ENCODE measurements at regions not wholly inside any gene's neighbourhood (a gene's known extent, or its start where the extent isn't known, plus 50 kb on each side); places are given as distances from the start of the nearest gene placed in this dataset.

DNA sequence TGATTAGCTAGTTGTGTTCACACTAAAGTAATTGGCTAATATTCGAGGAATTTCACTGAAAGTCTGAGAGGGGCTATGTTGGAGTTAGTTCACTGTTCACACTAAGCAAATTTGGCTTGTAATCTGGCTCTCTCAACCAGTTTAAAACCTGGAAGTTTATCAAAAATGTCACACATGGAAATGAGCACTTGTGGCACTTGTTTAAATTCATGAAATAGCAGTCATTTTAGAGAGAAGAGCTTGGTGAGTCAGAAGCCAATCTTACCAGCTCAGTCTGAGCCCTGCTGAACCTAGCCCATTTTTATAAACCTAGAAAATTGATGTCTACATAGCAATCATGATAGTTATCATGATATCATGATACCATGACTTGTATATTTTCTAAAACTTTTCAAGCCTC lies 90.7 kb upstream of the JADE1 start:
- no peak overlapping the region for H3K4me3 ChIP-seq (ENCODE audit: low read depth, low read length)
- no peak for DNase-seq
- TF ChIP-seq, protein P1, sequence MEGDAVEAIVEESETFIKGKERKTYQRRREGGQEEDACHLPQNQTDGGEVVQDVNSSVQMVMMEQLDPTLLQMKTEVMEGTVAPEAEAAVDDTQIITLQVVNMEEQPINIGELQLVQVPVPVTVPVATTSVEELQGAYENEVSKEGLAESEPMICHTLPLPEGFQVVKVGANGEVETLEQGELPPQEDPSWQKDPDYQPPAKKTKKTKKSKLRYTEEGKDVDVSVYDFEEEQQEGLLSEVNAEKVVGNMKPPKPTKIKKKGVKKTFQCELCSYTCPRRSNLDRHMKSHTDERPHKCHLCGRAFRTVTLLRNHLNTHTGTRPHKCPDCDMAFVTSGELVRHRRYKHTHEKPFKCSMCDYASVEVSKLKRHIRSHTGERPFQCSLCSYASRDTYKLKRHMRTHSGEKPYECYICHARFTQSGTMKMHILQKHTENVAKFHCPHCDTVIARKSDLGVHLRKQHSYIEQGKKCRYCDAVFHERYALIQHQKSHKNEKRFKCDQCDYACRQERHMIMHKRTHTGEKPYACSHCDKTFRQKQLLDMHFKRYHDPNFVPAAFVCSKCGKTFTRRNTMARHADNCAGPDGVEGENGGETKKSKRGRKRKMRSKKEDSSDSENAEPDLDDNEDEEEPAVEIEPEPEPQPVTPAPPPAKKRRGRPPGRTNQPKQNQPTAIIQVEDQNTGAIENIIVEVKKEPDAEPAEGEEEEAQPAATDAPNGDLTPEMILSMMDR (IDR thresholded peaks at IDR 0.05; ENCODE audit: low read depth, low read length), result no peak

DNA sequence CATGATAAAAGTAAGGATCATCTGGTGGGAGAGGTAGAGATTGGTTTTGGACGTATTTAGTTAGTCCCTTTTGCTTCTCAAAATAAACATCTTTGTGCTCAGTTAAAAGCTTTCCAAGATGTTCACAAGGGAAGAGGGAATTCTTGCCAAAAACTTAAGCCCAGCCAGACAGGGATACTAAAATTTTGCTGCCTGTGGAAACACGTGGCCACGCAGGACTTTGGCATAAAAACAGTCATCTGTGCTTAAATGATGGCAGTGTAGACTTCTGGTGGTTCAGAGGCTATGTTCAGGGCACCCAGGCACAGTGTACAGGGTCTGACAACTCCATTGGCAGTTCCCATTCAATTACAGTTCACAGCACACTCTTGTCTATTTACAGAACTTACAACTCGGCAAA lies 93.2 kb upstream of the JADE1 start:
- no peaks in the 10 kb centered on the region for H3K9me3 ChIP-seq (ENCODE audit: severe bottlenecking)
- no peaks in the 10 kb centered on the region for H3K27me3 ChIP-seq (ENCODE audit: insufficient read depth, low read depth, severe bottlenecking)
- no peak for DNase-seq
- no peaks in the 10 kb centered on the region for H3K36me3 ChIP-seq
- H3K4me3 ChIP-seq (ENCODE audit: low read depth, low read length), result no peak overlapping the region
- no peak overlapping the region for H3K27ac ChIP-seq
- TF ChIP-seq, protein P1 (IDR thresholded peaks at IDR 0.05; ENCODE audit: low read depth, low read length), result no peak

More for the DNA sequence above, 90.7 kb upstream of the JADE1 start:
- Histone ChIP-seq H3K27ac (no peak overlapping the region), H3K27me3 (ENCODE audit: insufficient read depth, low read depth, severe bottlenecking) (no peaks in the 10 kb centered on the region), H3K36me3 (no peaks in the 10 kb centered on the region), H3K9me3 (ENCODE audit: severe bottlenecking) (no peaks in the 10 kb centered on the region)

DNA sequence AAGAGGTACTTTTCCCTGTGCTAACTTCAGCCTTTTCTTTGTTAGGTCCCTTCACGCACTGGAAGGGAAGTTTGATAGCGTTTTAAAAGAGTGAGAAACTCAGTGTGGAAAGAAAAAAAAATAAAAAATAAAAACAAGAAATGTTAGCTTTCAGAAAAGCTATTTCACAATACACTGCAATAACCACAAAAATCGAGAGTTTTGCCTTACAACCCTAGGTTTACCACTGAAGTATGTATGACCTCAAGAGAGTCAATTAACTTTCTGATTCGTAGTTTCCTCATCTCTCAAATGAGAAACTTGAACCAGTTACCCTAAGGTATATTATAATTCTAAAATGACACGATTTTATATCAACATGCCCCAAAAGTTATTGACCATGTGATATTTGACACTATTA lies 93.9 kb upstream of the JADE1 start:
- H3K27me3 ChIP-seq (ENCODE audit: insufficient read depth, low read depth, severe bottlenecking), result no peaks in the 10 kb centered on the region
- no peaks in the 10 kb centered on the region for H3K36me3 ChIP-seq
- TF ChIP-seq, protein P1 (IDR thresholded peaks at IDR 0.05; ENCODE audit: low read depth, low read length), result no peak
- no peak for DNase-seq
- no peak overlapping the region for H3K4me3 ChIP-seq (ENCODE audit: low read depth, low read length)
- H3K9me3 ChIP-seq (ENCODE audit: severe bottlenecking), result no peaks in the 10 kb centered on the region
- no peak overlapping the region for H3K27ac ChIP-seq

DNA sequence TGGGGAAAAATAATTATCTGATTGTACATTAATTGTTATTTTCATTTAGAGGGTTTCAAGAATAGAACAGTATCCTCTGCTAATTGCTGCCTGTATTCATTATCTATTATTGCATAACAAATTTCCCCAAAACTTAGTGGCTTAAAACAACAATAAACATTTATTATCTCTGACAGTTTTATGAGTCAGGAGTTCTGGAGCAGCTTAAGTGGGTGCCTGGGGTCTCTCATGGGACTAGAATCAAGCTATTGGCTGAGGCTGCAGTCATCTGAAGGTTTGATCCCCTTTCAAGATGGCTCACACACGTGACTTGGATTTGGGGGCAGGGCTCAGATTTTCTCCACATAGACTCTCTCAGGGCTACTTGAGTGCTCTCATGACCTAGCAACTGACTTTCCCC lies 98.1 kb upstream of the JADE1 start:
- Histone ChIP-seq H3K36me3 (no peaks in the 10 kb centered on the region), H3K4me3 (ENCODE audit: low read depth, low read length) (no peak overlapping the region), H3K9me3 (ENCODE audit: severe bottlenecking) (no peaks in the 10 kb centered on the region), H3K27ac (no peak overlapping the region), H3K27me3 (ENCODE audit: insufficient read depth, low read depth, severe bottlenecking) (no peaks in the 10 kb centered on the region)
- TF ChIP-seq, protein P1 (IDR thresholded peaks at IDR 0.05; ENCODE audit: low read depth, low read length), result no peak
- no peak for DNase-seq

DNA sequence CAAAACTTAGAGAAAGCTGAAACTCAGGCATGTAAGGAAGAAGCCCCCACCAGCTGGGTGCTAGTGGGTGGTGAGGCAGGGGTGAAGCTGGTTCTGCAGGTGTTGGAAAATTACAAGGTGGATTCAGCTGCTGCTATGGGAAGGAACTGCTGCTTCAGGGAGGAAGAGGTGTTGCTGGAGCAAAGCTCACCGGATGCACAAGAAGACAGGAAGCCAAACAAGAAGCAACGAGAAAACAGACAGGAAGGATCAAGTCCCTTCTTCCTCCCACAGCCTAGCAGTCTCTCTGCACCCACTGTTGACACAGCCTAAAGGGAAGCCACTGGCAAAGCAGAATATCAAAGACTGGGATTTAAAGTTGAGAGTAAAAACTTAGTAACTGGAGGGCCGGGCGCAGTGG lies 100.2 kb upstream of the JADE1 start:
- no peak overlapping the region for H3K4me3 ChIP-seq (ENCODE audit: low read depth, low read length)
- no peaks in the 10 kb centered on the region for H3K36me3 ChIP-seq
- TF ChIP-seq, protein P1 (IDR thresholded peaks at IDR 0.05; ENCODE audit: low read depth, low read length), result no peak
- no peak for DNase-seq
- H3K27me3 ChIP-seq (ENCODE audit: insufficient read depth, low read depth, severe bottlenecking), result no peaks in the 10 kb centered on the region
- no peaks in the 10 kb centered on the region for H3K9me3 ChIP-seq (ENCODE audit: severe bottlenecking)
- H3K27ac ChIP-seq, result no peak overlapping the region

DNA sequence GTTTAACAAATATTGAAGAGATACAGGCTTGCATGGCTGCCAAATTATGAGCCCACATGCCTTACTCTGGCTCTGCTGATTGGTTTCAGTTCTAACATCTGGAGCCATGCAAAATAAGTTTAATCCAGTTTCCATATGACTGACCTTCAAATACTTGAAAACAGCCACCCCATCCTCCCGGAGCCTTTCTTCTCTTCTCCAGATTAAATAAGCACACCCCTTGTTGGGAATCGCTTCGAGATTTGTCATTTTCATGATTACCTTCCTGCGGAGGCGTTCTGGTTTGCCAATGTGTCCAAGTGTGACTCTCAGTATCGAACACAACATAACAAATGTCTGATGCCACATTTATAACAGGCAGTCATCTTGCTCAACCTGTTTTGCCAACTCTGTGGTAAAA lies 101.6 kb upstream of the JADE1 start:
- no peak overlapping the region for H3K4me3 ChIP-seq (ENCODE audit: low read depth, low read length)
- TF ChIP-seq, protein P1 (IDR thresholded peaks at IDR 0.05; ENCODE audit: low read depth, low read length), result no peak
- no peak overlapping the region for H3K27ac ChIP-seq
- H3K36me3 ChIP-seq, result no peaks in the 10 kb centered on the region
- H3K27me3 ChIP-seq (ENCODE audit: insufficient read depth, low read depth, severe bottlenecking), result no peaks in the 10 kb centered on the region
- no peak for DNase-seq
- H3K9me3 ChIP-seq (ENCODE audit: severe bottlenecking), result peaks cover 3% of the 10 kb centered on the region
